Thymus (tissue), 11 donors: ENCODE measurements at regions not wholly inside any gene's neighbourhood (a gene's known extent, or its start where the extent isn't known, plus 50 kb on each side); places are given as distances from the start of the nearest gene placed in this dataset.

Experiments used
- DNase-seq, 9 donors: peaks; one replicate each; pipeline ENCODE4 v3.0.0-alpha.2; 2013; ENCODE audit warnings: low spot score in 9 of 9, low read depth in 6 of 9, missing footprints in 1 of 9
- H3K27ac ChIP-seq, 2 donors: one replicate each; pipeline ENCODE4 v1.5.1; 2013; ENCODE audit warnings: control low read depth in 1 of 2, low read depth in 1 of 2, low read length in 1 of 2, mild to moderate bottlenecking in 1 of 2, moderate library complexity in 1 of 2
- H3K27me3 ChIP-seq, 2 donors: one replicate each; pipeline ENCODE4 v1.5.1; 2013; ENCODE audit warnings: low read length in 1 of 2; ENCODE audit not compliant: control insufficient read depth in 2 of 2, insufficient read depth in 1 of 2
- H3K36me3 ChIP-seq, 2 donors: one replicate each; pipeline ENCODE4 v1.5.1; 2013; ENCODE audit warnings: low read length in 1 of 2, mild to moderate bottlenecking in 1 of 2, moderate library complexity in 1 of 2; ENCODE audit not compliant: control insufficient read depth in 2 of 2, insufficient read depth in 2 of 2
- H3K4me1 ChIP-seq, 2 donors: one replicate each; pipeline ENCODE4 v1.5.1; 2013; ENCODE audit warnings: low read length in 2 of 2; ENCODE audit not compliant: control insufficient read depth in 2 of 2, insufficient read depth in 2 of 2
- H3K4me3 ChIP-seq, 2 donors: one replicate each; pipeline ENCODE4 v1.5.1; 2013; ENCODE audit warnings: low read length in 2 of 2, control low read depth in 1 of 2, mild to moderate bottlenecking in 1 of 2
- H3K9me3 ChIP-seq, 2 donors: one replicate each; pipeline ENCODE4 v1.5.1; 2013; ENCODE audit warnings: low read length in 1 of 2, mild to moderate bottlenecking in 1 of 2; ENCODE audit not compliant: control insufficient read depth in 2 of 2, insufficient read depth in 1 of 2
- WGBS: extraction: QIAGEN DNeasy Blood & Tissue Kit; methylation state at CpG from one replicate; pipeline ENCODE4 v1.1.7; 2013; 5-methylcytosine and 5-hydroxymethylcytosine counted together
- donor health status: healthy.

GRCh38 chr9:105978336-105978735 is 284.0 kb downstream of the TMEM38B start:
- H3K27me3 ChIP-seq = no peaks in the 10 kb centered on the region
- no peaks in the 10 kb centered on the region for H3K4me1 ChIP-seq
- no peak for DNase-seq
- no peak overlapping the region for H3K4me3 ChIP-seq
- 93% methylated on average over 7 of the region's 7 CpGs for WGBS
- H3K27ac ChIP-seq = no peak overlapping the region
- no peaks in the 10 kb centered on the region for H3K9me3 ChIP-seq
- no peaks in the 10 kb centered on the region for H3K36me3 ChIP-seq

GRCh38 chr9:105978826-105979225 is 284.5 kb downstream of the TMEM38B start:
- H3K27me3 ChIP-seq = no peaks in the 10 kb centered on the region
- no peak overlapping the region for H3K4me3 ChIP-seq
- H3K4me1 ChIP-seq = no peaks in the 10 kb centered on the region

GRCh38 chr9:105979290-105979689 is 284.9 kb downstream of the TMEM38B start:
- no peak overlapping the region for H3K4me3 ChIP-seq
- 97% methylated on average over 2 of the region's 2 CpGs for WGBS
- H3K36me3 ChIP-seq = no peaks in the 10 kb centered on the region
- no peak for DNase-seq
- H3K9me3 ChIP-seq = no peaks in the 10 kb centered on the region
- H3K27me3 ChIP-seq = no peaks in the 10 kb centered on the region
- H3K27ac ChIP-seq = no peak overlapping the region
- H3K4me1 ChIP-seq = no peaks in the 10 kb centered on the region

More at GRCh38 chr9:105978826-105979225, 284.5 kb downstream of the TMEM38B start:
- 97% methylated on average over 3 of the region's 3 CpGs for WGBS
- Histone ChIP-seq H3K27ac (no peak overlapping the region), H3K9me3 (no peaks in the 10 kb centered on the region), H3K36me3 (no peaks in the 10 kb centered on the region)
- DNase-seq = no peak

- DNase-seq = no peak
- no peaks in the 10 kb centered on the region for H3K4me1 ChIP-seq
- H3K27ac ChIP-seq = no peak overlapping the region
- 94% methylated on average over 2 of the region's 2 CpGs for WGBS
- no peaks in the 10 kb centered on the region for H3K27me3 ChIP-seq
- H3K36me3 ChIP-seq = no peaks in the 10 kb centered on the region
- no peaks in the 10 kb centered on the region for H3K9me3 ChIP-seq
- no peak overlapping the region for H3K4me3 ChIP-seq
Measured at GRCh38 chr9:105984714-105985113, 290.4 kb downstream of the TMEM38B start.

- no peaks in the 10 kb centered on the region for H3K9me3 ChIP-seq
- no peaks in the 10 kb centered on the region for H3K4me1 ChIP-seq
- no peak overlapping the region for H3K27ac ChIP-seq
- WGBS = 89% methylated on average over 9 of the region's 9 CpGs
- no peak overlapping the region for H3K4me3 ChIP-seq
- no peaks in the 10 kb centered on the region for H3K36me3 ChIP-seq
- H3K27me3 ChIP-seq = no peaks in the 10 kb centered on the region
- DNase-seq = no peak
Measured at GRCh38 chr9:105993116-105993854, 298.9 kb downstream of the TMEM38B start.

- Histone ChIP-seq H3K36me3 (no peaks in the 10 kb centered on the region), H3K27me3 (no peaks in the 10 kb centered on the region), H3K27ac (no peak overlapping the region), H3K4me1 (no peaks in the 10 kb centered on the region), H3K4me3 (no peak overlapping the region), H3K9me3 (no peaks in the 10 kb centered on the region)
- no peak for DNase-seq
- 96% methylated on average over 8 of the region's 8 CpGs for WGBS
Measured at GRCh38 chr9:105993921-105994715, 299.8 kb downstream of the TMEM38B start.

GRCh38 chr9:105994970-105995369 is 300.6 kb downstream of the TMEM38B start:
- no peaks in the 10 kb centered on the region for H3K27me3 ChIP-seq
- no peak overlapping the region for H3K4me3 ChIP-seq
- no peaks in the 10 kb centered on the region for H3K9me3 ChIP-seq
- DNase-seq = no peak
- no peaks in the 10 kb centered on the region for H3K36me3 ChIP-seq
- WGBS = 71% methylated on average over 2 of the region's 2 CpGs
- no peak overlapping the region for H3K27ac ChIP-seq
- H3K4me1 ChIP-seq = no peaks in the 10 kb centered on the region

- no peaks in the 10 kb centered on the region for H3K9me3 ChIP-seq
- no peak for DNase-seq
- over 99% methylated on average over 4 of the region's 4 CpGs for WGBS
Measured at GRCh38 chr9:106017198-106017740, 322.9 kb downstream of the TMEM38B start.

GRCh38 chr9:106019039-106019680 is 324.8 kb downstream of the TMEM38B start:
- H3K4me3 ChIP-seq = no peak overlapping the region
- no peaks in the 10 kb centered on the region for H3K27me3 ChIP-seq
- DNase-seq = no peak
- H3K27ac ChIP-seq = no peak overlapping the region
- H3K4me1 ChIP-seq = no peaks in the 10 kb centered on the region
- no peaks in the 10 kb centered on the region for H3K9me3 ChIP-seq
- 91% methylated on average over 3 of the region's 3 CpGs for WGBS
- H3K36me3 ChIP-seq = no peaks in the 10 kb centered on the region

More at GRCh38 chr9:106017198-106017740, 322.9 kb downstream of the TMEM38B start:
- Histone ChIP-seq H3K4me1 (no peaks in the 10 kb centered on the region), H3K27me3 (no peaks in the 10 kb centered on the region), H3K36me3 (no peaks in the 10 kb centered on the region), H3K27ac (no peak overlapping the region), H3K4me3 (no peak overlapping the region)
